ENCODE measurements at regions not wholly inside any gene's neighbourhood (a gene's known extent, or its start where the extent isn't known, plus 50 kb on each side); places are given as distances from the start of the nearest gene placed in this dataset.

DNA sequence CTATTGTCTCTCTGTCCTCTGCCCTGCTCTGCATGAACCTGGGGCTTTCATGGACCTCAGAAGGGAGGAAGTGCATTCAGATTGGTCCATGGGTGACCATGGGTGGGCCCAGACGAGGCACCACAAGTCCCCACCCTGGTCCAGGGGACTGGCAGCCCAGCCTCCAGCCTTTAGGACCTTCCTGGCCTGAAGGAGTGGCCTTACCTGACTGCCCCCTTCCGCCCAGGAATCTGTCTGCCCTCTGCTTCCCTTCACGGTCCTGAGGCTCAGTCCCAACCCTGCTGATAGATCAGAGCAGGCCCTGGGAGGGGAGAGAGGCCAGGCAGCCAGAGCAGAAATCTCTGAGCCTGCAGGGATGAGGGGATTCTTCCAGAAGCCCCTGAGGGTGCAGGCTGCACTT lies 455.4 kb downstream of the PCDH18 start:
- H3K9me3 ChIP-seq (replicated peaks in 1 of 3) = no peaks in the 10 kb centered on the region
- H3K4me1 ChIP-seq (replicated peaks in 1 of 2) = no peaks in the 10 kb centered on the region
- intact Hi-C loops (cut with DNase I) = no loop called here
- no peak for TF ChIP-seq POLR2A (IDR thresholded peaks at IDR 0.05)
- 43 to 71% (median 56%) methylated on average over 1 to 3 of the region's 3 CpGs; no CpG with 5 or more reads in 1 of the 4 donors for whole genome bisulfite sequencing, 4 donors
- H3K27me3 ChIP-seq = no peaks in the 10 kb centered on the region
- no peak overlapping the region for H3K27ac ChIP-seq
- H3K36me3 ChIP-seq (replicated peaks in 1 of 2) = no peaks in the 10 kb centered on the region
- DNase-seq = no peak
- H3K4me3 ChIP-seq = no peak overlapping the region

DNA sequence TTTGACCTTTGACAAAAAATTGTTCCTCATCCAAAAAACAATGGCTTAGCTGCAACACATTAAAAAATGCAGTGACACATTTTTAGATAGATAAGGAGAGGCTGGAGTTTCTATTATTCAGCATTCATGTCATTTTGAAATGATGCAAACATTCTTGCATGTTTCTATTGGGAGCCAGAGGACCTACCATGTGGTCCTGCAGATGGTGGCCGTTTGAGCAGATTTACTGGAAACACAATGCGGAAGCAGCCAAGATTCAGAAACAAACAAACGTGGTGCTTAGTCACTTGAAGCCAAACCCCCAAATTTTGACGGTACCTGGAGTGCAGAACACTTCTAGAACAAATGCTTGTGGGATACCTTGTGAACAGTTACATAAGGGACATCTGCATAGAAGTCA lies 456.7 kb downstream of the PCDH18 start:
- Histone ChIP-seq H3K4me1 (replicated peaks in 1 of 2) (no peaks in the 10 kb centered on the region), H3K9me3 (replicated peaks in 1 of 3) (no peaks in the 10 kb centered on the region), H3K36me3 (replicated peaks in 1 of 2) (no peaks in the 10 kb centered on the region), H3K27ac (no peak overlapping the region), H3K27me3 (no peaks in the 10 kb centered on the region), H3K4me3 (no peak overlapping the region)
- intact Hi-C loops (cut with DNase I) = no loop called here
- 71 to 83% (median 77%) methylated on average over 4 of the region's 4 CpGs for WGBS, 4 donors
- TF ChIP-seq, protein P1, sequence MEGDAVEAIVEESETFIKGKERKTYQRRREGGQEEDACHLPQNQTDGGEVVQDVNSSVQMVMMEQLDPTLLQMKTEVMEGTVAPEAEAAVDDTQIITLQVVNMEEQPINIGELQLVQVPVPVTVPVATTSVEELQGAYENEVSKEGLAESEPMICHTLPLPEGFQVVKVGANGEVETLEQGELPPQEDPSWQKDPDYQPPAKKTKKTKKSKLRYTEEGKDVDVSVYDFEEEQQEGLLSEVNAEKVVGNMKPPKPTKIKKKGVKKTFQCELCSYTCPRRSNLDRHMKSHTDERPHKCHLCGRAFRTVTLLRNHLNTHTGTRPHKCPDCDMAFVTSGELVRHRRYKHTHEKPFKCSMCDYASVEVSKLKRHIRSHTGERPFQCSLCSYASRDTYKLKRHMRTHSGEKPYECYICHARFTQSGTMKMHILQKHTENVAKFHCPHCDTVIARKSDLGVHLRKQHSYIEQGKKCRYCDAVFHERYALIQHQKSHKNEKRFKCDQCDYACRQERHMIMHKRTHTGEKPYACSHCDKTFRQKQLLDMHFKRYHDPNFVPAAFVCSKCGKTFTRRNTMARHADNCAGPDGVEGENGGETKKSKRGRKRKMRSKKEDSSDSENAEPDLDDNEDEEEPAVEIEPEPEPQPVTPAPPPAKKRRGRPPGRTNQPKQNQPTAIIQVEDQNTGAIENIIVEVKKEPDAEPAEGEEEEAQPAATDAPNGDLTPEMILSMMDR (IDR thresholded peaks at IDR 0.05) = no peak
- TF ChIP-seq POLR2A (IDR thresholded peaks at IDR 0.05) = no peak
- DNase-seq = no peak

DNA sequence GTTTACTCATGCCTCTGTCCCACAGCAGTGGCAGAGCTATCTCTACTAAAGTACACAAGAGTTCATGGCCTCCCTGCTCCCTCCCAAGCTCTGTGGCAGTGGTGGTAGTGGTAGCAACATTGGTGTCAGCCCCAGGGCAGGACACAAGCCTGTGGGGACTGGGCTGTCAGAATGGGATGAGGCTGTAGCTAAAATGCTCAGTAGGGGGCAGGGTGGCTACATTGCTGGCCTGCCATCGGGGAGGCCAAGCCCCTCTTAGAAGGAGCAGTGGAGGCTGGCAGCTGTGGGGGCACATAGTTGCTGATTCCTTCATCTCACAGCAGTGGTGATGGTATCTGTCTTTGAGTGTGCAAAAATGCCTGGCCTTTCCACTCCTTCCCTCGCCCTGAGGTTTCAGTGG lies 461.7 kb downstream of the PCDH18 start:
- WGBS, 4 donors = 56 to 71% (median 60%) methylated on average over 1 to 2 of the region's 2 CpGs
- Histone ChIP-seq H3K36me3 (replicated peaks in 1 of 2) (no peaks in the 10 kb centered on the region), H3K27ac (no peak overlapping the region), H3K4me3 (no peak overlapping the region), H3K4me1 (replicated peaks in 1 of 2) (no peaks in the 10 kb centered on the region), H3K27me3 (no peaks in the 10 kb centered on the region), H3K9me3 (replicated peaks in 1 of 3) (no peaks in the 10 kb centered on the region)
- no peak for TF ChIP-seq POLR2A (IDR thresholded peaks at IDR 0.05)
- TF ChIP-seq, protein P1 (IDR thresholded peaks at IDR 0.05) = no peak
- intact Hi-C loops (cut with DNase I) = no loop called here
- DNase-seq = no peak

DNA sequence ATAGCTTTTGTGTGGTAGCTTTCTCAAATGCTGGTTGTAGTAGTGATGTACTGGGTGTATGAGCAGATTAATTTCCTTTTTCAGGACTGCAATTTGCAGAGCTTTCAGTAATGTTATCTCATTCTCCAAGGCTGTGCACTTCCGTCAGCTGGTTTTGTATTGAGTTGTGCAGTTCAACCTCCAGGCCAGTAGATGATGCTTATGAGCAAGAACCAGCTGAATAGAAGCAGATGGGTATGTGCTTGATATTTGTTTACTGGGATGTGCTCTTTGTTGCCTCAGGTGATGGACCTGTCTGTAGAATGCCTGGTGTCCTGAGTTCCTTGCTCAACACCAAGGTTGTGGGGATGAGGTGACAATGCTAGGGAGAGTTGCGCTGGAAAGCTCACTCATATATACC lies 462.8 kb downstream of the PCDH18 start:
- TF ChIP-seq, protein P1 (IDR thresholded peaks at IDR 0.05) = no peak
- no peak for TF ChIP-seq POLR2A (IDR thresholded peaks at IDR 0.05)
- no peaks in the 10 kb centered on the region for H3K9me3 ChIP-seq (replicated peaks in 1 of 3)
- H3K27me3 ChIP-seq = no peaks in the 10 kb centered on the region
- no peak overlapping the region for H3K27ac ChIP-seq
- 47 to 76% (median 74%) methylated on average over 1 to 2 of the region's 2 CpGs for WGBS, 4 donors
- no peak overlapping the region for H3K4me3 ChIP-seq
- H3K4me1 ChIP-seq (replicated peaks in 1 of 2) = no peaks in the 10 kb centered on the region
- intact Hi-C loops (cut with DNase I) = no loop called here
- DNase-seq = no peak
- H3K36me3 ChIP-seq (replicated peaks in 1 of 2) = no peaks in the 10 kb centered on the region

DNA sequence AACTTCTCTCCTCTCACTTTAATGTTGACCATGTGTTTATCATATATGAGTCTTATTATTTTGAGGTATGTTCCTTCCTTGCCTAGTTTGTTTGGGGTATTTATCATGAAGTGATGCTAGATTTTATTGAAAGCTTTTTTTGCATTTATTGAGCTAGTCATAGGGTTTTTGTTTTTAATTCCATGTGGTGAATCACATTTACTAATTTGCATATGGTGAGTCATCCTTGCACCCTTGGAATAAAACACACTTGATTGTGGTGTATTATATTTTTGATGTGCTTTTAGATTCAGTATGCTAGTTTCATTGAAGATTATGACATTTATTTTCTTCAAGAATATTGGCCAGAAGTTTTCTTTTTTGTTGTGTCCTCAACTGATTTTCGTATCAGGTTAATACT lies 464.6 kb downstream of the PCDH18 start:
- WGBS, 4 donors = 78 to 86% (median 84%) methylated on average over 1 of the region's 1 CpG
- Histone ChIP-seq H3K36me3 (replicated peaks in 1 of 2) (no peaks in the 10 kb centered on the region), H3K4me3 (no peak overlapping the region), H3K4me1 (replicated peaks in 1 of 2) (no peaks in the 10 kb centered on the region), H3K27me3 (no peaks in the 10 kb centered on the region), H3K27ac (no peak overlapping the region), H3K9me3 (replicated peaks in 1 of 3) (no peaks in the 10 kb centered on the region)
- TF ChIP-seq POLR2A (IDR thresholded peaks at IDR 0.05) = no peak
- TF ChIP-seq, protein P1 (IDR thresholded peaks at IDR 0.05) = no peak
- intact Hi-C loops (cut with DNase I) = no loop called here
- no peak for DNase-seq
